ENCODE measurements at regions not wholly inside any gene's neighbourhood (a gene's known extent, or its start where the extent isn't known, plus 50 kb on each side); places are given as distances from the start of the nearest gene placed in this dataset.

GRCh38 chr3:191074511-191074910 is 124.5 kb upstream of the OSTN start:
- H3K27me3 ChIP-seq (ENCODE audit: control insufficient read depth in 2 of 2, insufficient read depth in 2 of 2, low read length in 2 of 2), result no peaks in the 10 kb centered on the region
- H3K4me1 ChIP-seq (ENCODE audit: control insufficient read depth, extremely low read depth, insufficient read depth, low read length), result peaks cover 3% of the 10 kb centered on the region
- ChIA-PET CTCF (no interaction called here), POLR2A (no interaction called here)
- no peaks in the 10 kb centered on the region for H3K36me3 ChIP-seq (ENCODE audit: control insufficient read depth in 2 of 2, extremely low read depth in 1 of 2, insufficient read depth in 2 of 2, low read length in 2 of 2)
- intact Hi-C loops (cut with micrococcal nuclease) (no loop called here), dilution Hi-C loops (cut with MboI; ENCODE audit: extremely low pct_ligation_motif_present, low sequenced_read_pairs) (no loop called here)
- H3K4me2 ChIP-seq (ENCODE audit: insufficient read depth, low read length), result no peak overlapping the region
- H2AFZ ChIP-seq (ENCODE audit: low read depth, low read length), result no peak overlapping the region
- no TSS peak for BruUV-seq (replicated peaks)
- no peak for DNase-seq (ENCODE audit: low read depth, low spot score)
- no peak for TF ChIP-seq CTCF (IDR thresholded peaks at IDR 0.05; ENCODE audit: extremely low read depth in 1 of 2, insufficient read depth in 1 of 2, low read depth in 1 of 2, low read length in 2 of 2)
- no peak for TF ChIP-seq POLR2AphosphoS5 (IDR thresholded peaks at IDR 0.05; ENCODE audit: insufficient read depth, low read depth, low read length)
- TF ChIP-seq JUN (IDR thresholded peaks at IDR 0.05; ENCODE audit: borderline replicate concordance, insufficient read depth, insufficient read length, low read depth), result no peak
- TF ChIP-seq MYC (IDR thresholded peaks at IDR 0.05; ENCODE audit: low read depth, low read length), result no peak
- no peak for TF ChIP-seq MAX (IDR thresholded peaks at IDR 0.05; ENCODE audit: insufficient read depth, insufficient read length)
- TF ChIP-seq FOS (IDR thresholded peaks at IDR 0.05; ENCODE audit: borderline replicate concordance, insufficient read depth, low read length), result no peak
- TF ChIP-seq POLR2A (IDR thresholded peaks at IDR 0.05; ENCODE audit: low read depth, low read length), result no peak
- no peak for TF ChIP-seq EZH2 (IDR thresholded peaks at IDR 0.05; ENCODE audit: borderline replicate concordance, low read depth, low read length, severe bottlenecking)
- no peak for TF ChIP-seq GATA2 (IDR thresholded peaks at IDR 0.05; ENCODE audit: insufficient read depth, insufficient read length, low read depth, low read length)
- H3K9ac ChIP-seq (replicated peaks; ENCODE audit: extremely low read depth, insufficient read depth, low read length), result no peak overlapping the region
- no peak overlapping the region for H3K4me3 ChIP-seq (replicated peaks in 1 of 3; ENCODE audit: insufficient read depth in 1 of 3, low read depth in 1 of 3, low read length in 3 of 3)
- H3K79me2 ChIP-seq (ENCODE audit: control insufficient read depth, insufficient read depth, low read length), result no peaks in the 10 kb centered on the region
- no peaks in the 10 kb centered on the region for H4K20me1 ChIP-seq (replicated peaks; ENCODE audit: control insufficient read depth, extremely low read depth, insufficient read depth, low read length)
- H3K27ac ChIP-seq (ENCODE audit: insufficient read depth, low read depth, low read length), result no peak overlapping the region
- no peaks in the 10 kb centered on the region for H3K9me1 ChIP-seq (replicated peaks; ENCODE audit: control insufficient read depth, extremely low read depth, insufficient read depth, low read length)
- FAIRE-seq, result no peak
- H3K9me3 ChIP-seq (replicated peaks; ENCODE audit: control insufficient read depth, insufficient read depth, low read length), result no peaks in the 10 kb centered on the region

Data from endothelial cell of umbilical vein (primary cell).